NCI-H1105 (cell line): ENCODE measurements at regions not wholly inside any gene's neighbourhood (a gene's known extent, or its start where the extent isn't known, plus 50 kb on each side); places are given as distances from the start of the nearest gene placed in this dataset.
A peak's percentile ranks its signal among the peaks of the same experiment; 100 is the strongest.
"Not testable (repeated sequence)": the region's sequence is repeated elsewhere in the genome, so short reads cannot be mapped to it uniquely, and the experiment has no call there.

Source experiments
- DNase-seq: peaks from one replicate; lab custom pipeline; 2025; lab: John Stamatoyannopoulos, UW

DNA sequence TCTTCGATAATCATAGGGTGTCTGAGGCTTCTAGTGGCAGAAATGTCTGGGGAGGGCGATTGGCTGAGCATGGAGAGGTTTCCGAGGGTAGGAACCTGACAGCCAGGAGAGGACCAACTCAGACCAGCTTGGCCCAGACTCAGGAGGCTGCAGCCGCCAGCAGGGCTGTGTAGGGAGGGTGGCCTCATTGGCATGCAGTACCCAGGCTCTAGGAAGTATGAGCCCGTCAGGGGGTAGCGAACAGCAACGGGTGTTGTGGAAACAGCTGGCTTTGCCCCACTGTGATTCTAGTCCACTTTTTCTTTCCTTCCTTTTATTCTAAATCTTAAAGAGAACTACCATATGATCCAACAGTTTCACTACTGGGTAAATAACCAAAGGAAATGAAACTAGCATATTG, 103.3 kb downstream of the DIRAS3 start:
- no peak for DNase-seq

GRCh38 chr1:67945733-67946374, 104.6 kb downstream of the DIRAS3 start:
- DNase-seq, result peak; percentile 87

DNA sequence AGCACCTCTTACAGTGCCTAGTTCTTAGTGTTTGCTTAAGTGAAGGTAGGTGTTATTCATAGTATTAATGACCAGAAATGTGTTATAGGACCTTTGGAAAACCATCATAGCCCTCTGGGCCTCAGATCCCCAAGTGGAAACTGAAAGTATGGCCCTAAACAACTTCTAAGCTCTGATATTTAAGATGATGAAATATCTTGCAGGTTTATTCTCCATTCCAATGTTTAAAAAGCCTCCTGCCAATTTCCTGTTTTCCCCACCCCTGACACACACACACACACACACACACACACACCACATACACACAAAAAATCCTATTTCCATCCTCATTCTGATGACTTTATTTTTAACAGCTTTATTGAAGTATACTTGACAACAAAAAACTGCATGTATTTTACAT, 108.2 kb downstream of the DIRAS3 start:
- no peak for DNase-seq

GRCh38 chr1:67941746-67942145, 108.5 kb upstream of the GNG12 start:
- DNase-seq, result no peak

DNA sequence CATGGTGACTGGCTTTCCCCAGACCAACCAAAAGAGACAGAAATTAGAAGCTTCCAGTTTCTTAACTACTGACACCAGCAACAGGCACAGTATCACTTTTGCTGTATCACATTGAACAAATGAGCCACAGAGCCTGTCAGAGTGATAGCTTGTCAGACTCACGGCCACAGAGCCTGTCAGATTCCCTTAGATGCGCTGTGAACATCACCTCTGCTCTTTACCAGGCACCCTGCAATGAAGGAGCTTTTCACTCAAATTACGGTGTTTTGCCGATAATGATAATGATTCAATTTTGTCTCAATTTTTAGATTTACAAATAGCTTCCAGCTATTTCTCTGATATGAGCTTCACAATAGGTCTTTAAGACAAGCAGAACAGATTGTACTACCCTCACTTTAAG, 107.9 kb upstream of the GNG12 start:
- no peak for DNase-seq

DNA sequence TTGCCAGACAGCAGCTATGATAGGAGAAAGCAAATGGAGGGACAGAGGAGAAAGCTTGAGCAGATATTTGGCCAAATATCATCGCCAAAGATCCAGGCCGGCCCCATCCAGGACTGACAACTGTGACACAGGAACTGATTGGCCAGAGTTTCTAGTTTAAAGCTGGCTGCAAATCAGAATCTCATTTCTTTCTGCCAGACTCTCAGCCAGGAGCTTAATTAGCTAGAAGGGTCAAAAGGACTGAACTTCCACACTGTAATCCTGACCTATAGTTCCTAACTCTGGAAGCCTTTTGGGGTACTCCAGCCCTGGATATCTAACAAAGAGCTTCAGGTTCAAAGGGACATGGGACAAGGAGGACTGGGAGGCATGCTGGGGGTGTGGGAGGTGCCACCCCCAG, 106.7 kb upstream of the GNG12 start:
- DNase-seq, result no peak

- peak; percentile 30 for DNase-seq
Measured at GRCh38 chr1:67939186-67939743, 106.0 kb upstream of the GNG12 start.

GRCh38 chr1:67937651-67938050, 104.4 kb upstream of the GNG12 start:
- DNase-seq, result no peak

DNA sequence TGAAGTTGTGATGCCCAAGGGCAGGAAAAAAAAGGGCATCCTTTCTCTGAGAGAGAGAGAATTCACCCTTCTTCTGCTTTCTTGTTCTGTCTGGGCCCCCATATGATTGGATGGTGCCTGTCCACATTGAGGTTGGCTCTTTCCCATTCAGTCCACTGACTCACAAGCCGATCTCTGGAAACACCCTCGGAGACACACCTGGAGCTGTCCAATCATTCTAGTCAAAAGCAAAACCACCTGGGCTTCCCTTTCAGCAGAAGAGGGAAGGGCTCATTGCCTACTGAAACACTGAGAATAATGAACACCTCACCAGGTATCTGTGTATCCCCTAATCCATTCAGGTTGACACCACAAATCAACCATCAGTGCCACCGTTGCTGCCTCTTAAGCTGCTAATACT, 103.7 kb upstream of the GNG12 start:
- no peak for DNase-seq

DNA sequence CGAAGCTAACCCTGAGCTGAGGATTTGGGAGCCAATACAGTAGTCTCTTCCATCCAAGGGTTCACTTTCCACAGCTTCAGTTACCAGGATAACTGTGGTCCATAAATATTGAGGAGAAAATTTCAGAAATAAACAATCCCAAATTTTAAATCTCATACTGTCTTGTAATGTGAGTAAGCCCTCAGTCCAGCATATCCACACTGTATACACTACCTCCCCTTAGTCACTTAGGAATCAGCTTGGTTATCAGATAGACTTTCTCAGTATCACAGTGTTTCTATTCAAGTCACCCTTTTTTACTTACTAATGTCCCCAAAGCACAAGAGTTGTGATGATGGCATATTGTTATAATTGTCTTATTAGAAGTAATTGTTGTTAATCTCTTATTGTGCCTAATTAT, 102.3 kb upstream of the GNG12 start:
- DNase-seq, result no peak

GRCh38 chr1:67931198-67931597, 97.9 kb upstream of the GNG12 start:
- DNase-seq, result no peak

GRCh38 chr1:67923074-67923473, 89.8 kb upstream of the GNG12 start:
- no peak for DNase-seq

GRCh38 chr1:67921725-67922489, 88.6 kb upstream of the GNG12 start:
- no peak for DNase-seq

GRCh38 chr1:67919274-67920072, 86.2 kb upstream of the GNG12 start:
- no peak for DNase-seq

GRCh38 chr1:67918067-67918466, 84.8 kb upstream of the GNG12 start:
- DNase-seq, result no peak

GRCh38 chr1:67917006-67917405, 83.7 kb upstream of the GNG12 start:
- DNase-seq, result no peak

GRCh38 chr1:67916140-67916886, 83.0 kb upstream of the GNG12 start:
- DNase-seq, result no peak

DNA sequence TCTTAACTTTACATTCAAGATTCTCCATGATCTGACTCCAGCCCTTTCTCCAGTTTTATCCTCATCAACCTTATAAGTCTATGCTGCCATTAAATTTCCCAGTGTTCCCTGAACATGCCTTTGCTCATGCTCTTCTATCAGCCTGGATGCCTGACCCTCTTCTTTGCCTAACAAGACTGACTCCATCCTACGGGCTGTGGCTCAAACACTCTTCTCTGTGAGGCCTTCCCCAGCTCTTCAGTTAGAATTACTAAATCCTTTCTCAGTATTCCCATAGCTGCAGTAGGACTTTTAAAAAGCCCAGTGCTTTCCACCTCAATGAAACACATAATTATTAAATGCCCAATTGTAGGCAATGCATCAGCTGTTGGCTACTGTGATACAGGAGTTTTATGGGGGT, 76.5 kb upstream of the GNG12 start:
- no peak for DNase-seq

DNA sequence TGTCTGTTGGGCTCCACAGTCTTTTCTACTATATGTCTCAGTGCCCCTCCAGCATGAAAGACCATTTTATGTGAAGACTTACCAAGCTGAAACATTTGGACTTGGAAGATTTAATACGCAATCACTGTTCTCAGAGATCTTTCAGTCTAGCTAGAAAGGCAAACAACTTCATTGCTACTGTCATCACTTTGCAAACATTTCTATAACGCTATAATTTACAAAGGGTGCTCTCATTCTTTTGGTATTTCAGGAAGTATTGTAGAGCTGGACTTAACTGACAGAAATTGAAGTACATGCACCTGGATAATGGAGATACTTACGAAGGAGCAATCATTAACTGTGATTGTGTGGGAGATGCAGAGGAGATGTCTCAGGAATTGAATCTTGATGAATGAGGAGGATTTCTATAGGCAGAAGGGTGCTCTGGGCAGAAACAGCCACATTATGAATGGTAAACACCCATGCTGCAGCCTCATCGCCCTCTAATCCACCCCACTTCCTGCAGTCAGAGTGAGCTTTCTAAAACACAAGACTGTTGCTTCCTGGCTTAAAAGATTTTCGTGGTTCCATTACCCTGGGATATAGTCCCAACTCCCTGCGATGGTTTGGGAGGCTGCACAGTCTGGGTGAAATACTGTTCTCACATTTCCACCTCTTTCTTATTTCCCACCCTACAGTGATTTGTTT, 75.1 kb upstream of the GNG12 start:
- no peak for DNase-seq

GRCh38 chr1:67907467-67907866, 74.2 kb upstream of the GNG12 start:
- DNase-seq, result not testable (repeated sequence)

DNA sequence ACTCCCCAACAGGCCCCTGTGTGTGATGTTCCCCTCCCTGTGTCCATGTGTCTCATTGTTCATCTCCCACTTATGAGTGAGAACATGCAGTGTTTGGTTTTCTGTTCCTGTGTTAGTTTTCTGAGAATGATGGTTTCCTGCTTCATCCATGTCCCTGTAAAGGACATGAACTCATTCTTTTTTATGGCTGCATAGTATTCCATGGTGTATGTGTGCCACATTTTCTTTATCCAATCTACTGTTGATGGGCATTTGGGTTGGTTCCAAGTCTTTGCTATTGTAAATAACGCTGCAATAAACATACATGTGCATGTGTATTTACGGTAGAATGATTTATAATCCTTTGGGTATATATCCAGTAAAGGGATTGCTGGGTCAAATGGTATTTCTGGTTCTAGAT, 72.7 kb upstream of the GNG12 start:
- DNase-seq, result not testable (repeated sequence)
